Retinal pigment epithelial cell (primary cell): ENCODE measurements at regions not wholly inside any gene's neighbourhood (a gene's known extent, or its start where the extent isn't known, plus 50 kb on each side); places are given as distances from the start of the nearest gene placed in this dataset.

Experiments used
- DNase-seq: peaks from one replicate; pipeline ENCODE4 v3.0.0-alpha.2; 2010; ENCODE audit warnings: low read depth
- H3K4me3 ChIP-seq: 2 replicates; pipeline ENCODE4 v1.5.1; 2011; ENCODE audit warnings: mild to moderate bottlenecking, low read length, control low read depth, moderate library complexity
- TF ChIP-seq, protein P1 (sequence below): conservative IDR thresholded peaks from 2 replicates; pipeline ENCODE4 v1.5.1; 2011; ENCODE audit warnings: low read depth, low read length, control low read depth, inconsistent platforms

GRCh38 chr3:102081572-102082289, 232.4 kb downstream of the NFKBIZ start:
- no peak for DNase-seq
- TF ChIP-seq, protein P1, sequence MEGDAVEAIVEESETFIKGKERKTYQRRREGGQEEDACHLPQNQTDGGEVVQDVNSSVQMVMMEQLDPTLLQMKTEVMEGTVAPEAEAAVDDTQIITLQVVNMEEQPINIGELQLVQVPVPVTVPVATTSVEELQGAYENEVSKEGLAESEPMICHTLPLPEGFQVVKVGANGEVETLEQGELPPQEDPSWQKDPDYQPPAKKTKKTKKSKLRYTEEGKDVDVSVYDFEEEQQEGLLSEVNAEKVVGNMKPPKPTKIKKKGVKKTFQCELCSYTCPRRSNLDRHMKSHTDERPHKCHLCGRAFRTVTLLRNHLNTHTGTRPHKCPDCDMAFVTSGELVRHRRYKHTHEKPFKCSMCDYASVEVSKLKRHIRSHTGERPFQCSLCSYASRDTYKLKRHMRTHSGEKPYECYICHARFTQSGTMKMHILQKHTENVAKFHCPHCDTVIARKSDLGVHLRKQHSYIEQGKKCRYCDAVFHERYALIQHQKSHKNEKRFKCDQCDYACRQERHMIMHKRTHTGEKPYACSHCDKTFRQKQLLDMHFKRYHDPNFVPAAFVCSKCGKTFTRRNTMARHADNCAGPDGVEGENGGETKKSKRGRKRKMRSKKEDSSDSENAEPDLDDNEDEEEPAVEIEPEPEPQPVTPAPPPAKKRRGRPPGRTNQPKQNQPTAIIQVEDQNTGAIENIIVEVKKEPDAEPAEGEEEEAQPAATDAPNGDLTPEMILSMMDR = no peak
- no peak overlapping the region for H3K4me3 ChIP-seq

DNA sequence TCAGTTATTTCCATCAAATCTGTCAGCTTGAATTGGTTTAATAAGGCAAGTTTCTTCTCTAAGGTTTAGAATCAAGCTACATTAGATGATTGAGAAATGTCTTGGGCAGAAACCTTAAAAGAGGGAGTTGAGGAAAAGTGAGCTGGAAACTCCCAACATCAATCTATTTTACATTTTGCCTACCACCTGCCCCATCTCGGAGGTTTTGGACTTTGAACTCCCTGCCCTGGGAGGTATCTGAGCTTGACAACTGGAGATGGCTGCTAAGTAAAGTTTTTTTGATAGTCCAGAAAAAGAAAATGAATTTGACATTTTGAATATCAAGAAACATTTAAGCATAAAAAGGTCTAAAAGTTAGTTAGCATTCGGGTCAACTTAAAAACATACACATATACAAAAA, 234.2 kb downstream of the NFKBIZ start:
- peak; percentile 38 for DNase-seq
- TF ChIP-seq, protein P1 = no peak
- H3K4me3 ChIP-seq = no peak overlapping the region

GRCh38 chr3:102084006-102084405, 234.7 kb downstream of the NFKBIZ start:
- no peak for DNase-seq
- TF ChIP-seq, protein P1 = no peak
- no peak overlapping the region for H3K4me3 ChIP-seq

DNA sequence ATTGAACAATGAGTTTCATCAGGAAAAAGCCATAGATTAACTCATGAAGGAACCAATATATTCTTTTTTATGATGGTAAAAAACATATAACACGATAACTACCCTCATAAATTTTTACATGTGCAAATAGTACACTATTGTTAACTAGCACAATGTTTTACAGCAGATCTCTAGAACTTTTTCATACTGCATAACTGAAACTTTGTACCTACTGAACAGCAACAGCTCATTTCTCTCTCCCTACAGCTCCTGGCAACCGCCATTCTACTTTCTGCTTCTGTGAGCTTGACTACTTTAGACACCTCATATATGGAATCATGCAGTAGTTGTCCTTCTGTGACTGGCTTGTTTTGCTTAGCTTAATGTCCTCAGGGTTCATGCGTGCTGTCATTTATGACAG, 235.4 kb downstream of the NFKBIZ start:
- DNase-seq = no peak
- TF ChIP-seq, protein P1 = no peak
- no peak overlapping the region for H3K4me3 ChIP-seq

DNA sequence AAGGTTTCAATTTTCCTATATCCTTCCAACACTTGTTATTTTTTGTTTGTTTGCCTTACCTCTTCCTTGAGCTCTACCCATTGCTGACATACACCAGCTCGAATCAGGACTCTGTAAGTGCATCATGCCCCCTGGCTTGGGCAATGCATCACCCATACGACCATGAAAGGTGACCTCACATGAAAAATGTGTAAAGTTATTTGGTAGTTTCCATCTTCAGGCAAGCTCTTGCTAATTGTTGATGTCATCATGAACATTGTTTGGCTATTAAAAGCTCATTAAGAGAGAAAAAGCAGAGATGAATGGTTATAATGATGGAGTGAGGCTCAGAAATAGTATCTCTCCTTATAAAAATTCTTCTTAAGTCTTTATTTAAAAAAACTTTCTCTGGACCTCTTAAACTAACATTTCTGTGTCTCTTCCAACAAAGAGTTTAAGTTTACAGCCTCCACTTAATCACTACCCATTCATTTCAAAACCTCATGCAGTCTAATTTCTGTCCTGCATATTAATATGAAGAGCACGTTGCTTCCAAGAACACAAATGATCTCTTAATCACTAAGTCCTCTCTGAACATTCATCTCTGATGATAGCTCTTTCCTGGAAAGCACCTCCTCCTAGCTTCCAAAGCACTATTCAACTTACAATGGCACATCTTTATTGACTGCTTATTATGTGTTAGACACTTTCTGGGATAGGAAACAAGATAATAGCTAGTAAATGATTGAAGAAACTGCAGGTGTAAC, 236.3 kb downstream of the NFKBIZ start:
- TF ChIP-seq, protein P1 = no peak
- DNase-seq = no peak
- no peak overlapping the region for H3K4me3 ChIP-seq

DNA sequence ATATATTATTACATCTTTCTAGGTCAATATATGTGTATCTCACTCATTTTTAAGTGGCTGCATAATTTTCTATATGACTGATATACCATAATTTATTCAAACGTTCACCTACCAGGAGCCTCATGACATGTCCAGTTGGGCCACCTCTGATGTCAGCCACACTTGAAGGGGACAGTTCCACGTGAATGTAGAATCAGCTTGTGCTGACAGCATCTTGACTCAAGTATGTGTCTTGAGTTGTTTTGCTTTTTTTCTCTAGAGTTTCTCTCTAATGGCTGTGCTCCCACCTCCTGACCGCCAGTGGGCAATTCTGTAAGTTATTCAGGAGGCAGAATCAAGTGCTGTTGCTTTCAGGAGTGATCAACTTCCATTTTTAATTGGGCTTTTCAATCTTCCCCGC, 237.9 kb downstream of the NFKBIZ start:
- TF ChIP-seq, protein P1 = no peak
- no peak overlapping the region for H3K4me3 ChIP-seq

DNA sequence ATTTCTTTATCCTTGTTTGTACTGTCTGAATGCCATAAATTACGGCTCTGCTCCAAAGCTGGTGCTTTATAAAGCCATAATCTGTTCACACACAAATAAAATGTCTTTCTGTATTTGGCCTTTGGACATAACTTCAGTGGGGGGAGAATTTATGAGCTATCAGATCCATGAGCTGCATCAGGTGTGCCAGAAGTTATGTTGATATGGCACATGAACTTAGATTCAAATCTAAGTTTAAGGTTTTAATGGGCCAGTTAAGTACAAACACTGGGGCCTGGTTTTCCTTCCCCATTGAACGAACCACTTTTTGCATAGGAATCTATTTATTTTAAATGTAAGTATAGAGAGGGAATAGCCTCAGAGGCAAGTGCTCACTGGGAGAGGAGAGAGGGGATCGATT, 239.9 kb downstream of the NFKBIZ start:
- TF ChIP-seq, protein P1 = no peak
- H3K4me3 ChIP-seq = no peak overlapping the region
- no peak for DNase-seq

More for the DNA sequence above, 237.9 kb downstream of the NFKBIZ start:
- no peak for DNase-seq
